ENCODE measurements at regions not wholly inside any gene's neighbourhood (a gene's known extent, or its start where the extent isn't known, plus 50 kb on each side); places are given as distances from the start of the nearest gene placed in this dataset.

- no peak for TF ChIP-seq CTCF (IDR thresholded peaks at IDR 0.05; ENCODE audit: borderline replicate concordance, extremely low read depth, low read length, poor library complexity, severe bottlenecking)
- TF ChIP-seq EZH2 (IDR thresholded peaks at IDR 0.05; ENCODE audit: borderline replicate concordance, low read depth, low read length, severe bottlenecking) = no peak
Observed at GRCh38 chr6:135623979-135624378, 126.4 kb upstream of the AHI1 start.
